H9 (cell line): ENCODE measurements at regions not wholly inside any gene's neighbourhood (a gene's known extent, or its start where the extent isn't known, plus 50 kb on each side); places are given as distances from the start of the nearest gene placed in this dataset.

Source experiments
- DNase-seq: peaks from one replicate; pipeline ENCODE4 v3.0.0-alpha.2; 2017
- H2AFZ ChIP-seq: one replicate; pipeline ENCODE4 v1.6.1; 2013; ENCODE audit warnings: mild to moderate bottlenecking, low read length, control low read depth, moderate library complexity
- H2AK5ac ChIP-seq: 2 replicates; pipeline ENCODE4 v1.6.1; 2013; ENCODE audit warnings: low read length, control low read depth, mixed read lengths; ENCODE audit not compliant: insufficient read length
- H2BK120ac ChIP-seq: one replicate; pipeline ENCODE4 v1.6.1; 2013; ENCODE audit warnings: low read depth, mild to moderate bottlenecking, low read length, control low read depth, inconsistent platforms; ENCODE audit not compliant: poor library complexity, severe bottlenecking
- H2BK12ac ChIP-seq: 2 replicates; pipeline ENCODE4 v1.6.1; 2013; ENCODE audit warnings: low read length, control low read depth, mixed read lengths, low read depth; ENCODE audit not compliant: insufficient read length
- H2BK15ac ChIP-seq: 2 replicates; pipeline ENCODE4 v1.6.1; 2013; ENCODE audit warnings: low read depth, low read length, control low read depth
- H2BK20ac ChIP-seq: one replicate; pipeline ENCODE4 v1.6.1; 2013; ENCODE audit warnings: low read depth, mild to moderate bottlenecking, low read length, control low read depth, inconsistent platforms; ENCODE audit not compliant: poor library complexity, severe bottlenecking
- H2BK5ac ChIP-seq: 2 replicates; pipeline ENCODE4 v1.6.1; 2013; ENCODE audit warnings: low read length, control low read depth, mixed read lengths; ENCODE audit not compliant: insufficient read length
- H3K14ac ChIP-seq: 2 replicates; pipeline ENCODE4 v1.6.1; 2013; ENCODE audit warnings: low read length, control low read depth; ENCODE audit not compliant: insufficient read depth
- H3K18ac ChIP-seq: 2 replicates; pipeline ENCODE4 v1.6.1; 2013; ENCODE audit warnings: low read depth, mild to moderate bottlenecking, mixed read lengths, low read length, control low read depth; ENCODE audit not compliant: insufficient read length
- H3K23ac ChIP-seq: 2 replicates; pipeline ENCODE4 v1.6.1; 2013; ENCODE audit warnings: low read length, control low read depth, mixed read lengths, low read depth; ENCODE audit not compliant: insufficient read length
- H3K23me2 ChIP-seq: 2 replicates; pipeline ENCODE4 v1.6.1; 2013; ENCODE audit warnings: low read depth, mild to moderate bottlenecking, mixed read lengths, low read length, control low read depth; ENCODE audit not compliant: insufficient read length, poor library complexity, severe bottlenecking
- H3K27ac ChIP-seq: 2 replicates; pipeline ENCODE4 v1.5.1; 2013; ENCODE audit warnings: low read length, control low read depth, mixed read lengths, low read depth; ENCODE audit not compliant: insufficient read length
- H3K27me3 ChIP-seq: 2 replicates; pipeline ENCODE4 v1.6.1; 2013; ENCODE audit warnings: low read length, control low read depth, inconsistent platforms; ENCODE audit not compliant: insufficient read depth
- H3K4ac ChIP-seq: 2 replicates; pipeline ENCODE4 v1.6.1; 2013; ENCODE audit warnings: low read depth, mild to moderate bottlenecking, control low read depth, inconsistent platforms, low read length, moderate library complexity
- H3K4me1 ChIP-seq: 2 replicates; pipeline ENCODE4 v1.6.1; 2013; ENCODE audit warnings: low read length, control low read depth, inconsistent platforms; ENCODE audit not compliant: insufficient read depth
- H3K4me2 ChIP-seq: 2 replicates; pipeline ENCODE4 v1.6.1; 2013; ENCODE audit warnings: low read length, control low read depth, mixed read lengths; ENCODE audit not compliant: insufficient read length, insufficient read depth
- H3K56ac ChIP-seq: 2 replicates; pipeline ENCODE4 v1.6.1; 2013; ENCODE audit warnings: low read depth, mild to moderate bottlenecking, mixed read lengths, low read length, control low read depth; ENCODE audit not compliant: insufficient read length
- H3K79me1 ChIP-seq: 2 replicates; pipeline ENCODE4 v1.6.1; 2013; ENCODE audit warnings: low read depth, mild to moderate bottlenecking, moderate library complexity, low read length, control low read depth, inconsistent platforms; ENCODE audit not compliant: insufficient read depth, poor library complexity, severe bottlenecking
- H3K79me2 ChIP-seq: 2 replicates; pipeline ENCODE4 v1.6.1; 2013; ENCODE audit warnings: low read length, control low read depth, inconsistent platforms; ENCODE audit not compliant: insufficient read depth
- H3K9ac ChIP-seq: 2 replicates; pipeline ENCODE4 v1.6.1; 2013; ENCODE audit warnings: low read length, control low read depth, mixed read lengths; ENCODE audit not compliant: insufficient read length; ENCODE audit errors: extremely low read depth
- H3K9me3 ChIP-seq: one replicate; pipeline ENCODE4 v1.6.1; 2013; ENCODE audit warnings: low read depth, low read length, inconsistent platforms; ENCODE audit not compliant: control insufficient read depth
- H3T11ph ChIP-seq: one replicate; pipeline ENCODE4 v1.6.1; 2013; ENCODE audit warnings: mild to moderate bottlenecking, low read length, control low read depth, inconsistent platforms
- H4K20me1 ChIP-seq: one replicate; pipeline ENCODE4 v1.6.1; 2013; ENCODE audit not compliant: control insufficient read depth, insufficient read length, insufficient read depth
- H4K5ac ChIP-seq: 2 replicates; pipeline ENCODE4 v1.6.1; 2013; ENCODE audit warnings: low read depth, mild to moderate bottlenecking, mixed read lengths, low read length, control low read depth; ENCODE audit not compliant: insufficient read length
- H4K8ac ChIP-seq: replicated peaks from 2 replicates; pipeline ENCODE4 v1.6.1; 2013; ENCODE audit warnings: low read length, control low read depth, mixed read lengths, low read depth; ENCODE audit not compliant: insufficient read length
- H4K91ac ChIP-seq: 2 replicates; pipeline ENCODE4 v1.6.1; 2013; ENCODE audit warnings: low read depth, mild to moderate bottlenecking, moderate library complexity, mixed read lengths, low read length, control low read depth; ENCODE audit not compliant: insufficient read length
- H3K27ac Mint-ChIP-seq, 3 experiments: 2 replicates in 2 of 3; 3 replicates in 1 of 3; pipeline ENCODE4 v1.8.0; 2020 to 2021; ENCODE audit warnings: mixed read lengths in 3 of 3, mild to moderate bottlenecking in 1 of 3, moderate library complexity in 1 of 3
- H3K27me3 Mint-ChIP-seq: 2 replicates; pipeline ENCODE4 v1.8.0; 2021; ENCODE audit warnings: low read depth, mild to moderate bottlenecking, moderate library complexity, mixed read lengths
- H3K36me3 Mint-ChIP-seq, 3 experiments: 2 replicates in 2 of 3; 3 replicates in 1 of 3; pipeline ENCODE4 v1.8.0; 2020 to 2021; ENCODE audit warnings: low read depth in 3 of 3, mixed read lengths in 3 of 3; ENCODE audit not compliant: insufficient read depth in 1 of 3
- H3K4me1 Mint-ChIP-seq, 2 experiments: 2 replicates each; pipeline ENCODE4 v1.8.0; 2020; ENCODE audit warnings: mixed read lengths in 2 of 2
- H3K4me3 Mint-ChIP-seq, 2 experiments: 2 replicates in 1 of 2; 3 replicates in 1 of 2; pipeline ENCODE4 v1.8.0; 2020 to 2021; ENCODE audit warnings: mild to moderate bottlenecking in 2 of 2, mixed read lengths in 2 of 2, moderate library complexity in 1 of 2
- H3K9me3 Mint-ChIP-seq, 2 experiments: 2 replicates in 1 of 2; 3 replicates in 1 of 2; pipeline ENCODE4 v1.8.0; 2020; ENCODE audit warnings: mild to moderate bottlenecking in 2 of 2, mixed read lengths in 2 of 2, moderate library complexity in 1 of 2
- CTCF ChIP-seq: fragments of 200-600 bp; sonication (generic); conservative IDR thresholded peaks from 3 replicates; pipeline ENCODE4 v1.8.0; 2021; ENCODE audit warnings: antibody characterized with exemption, mild to moderate bottlenecking

- H3K79me1 ChIP-seq = no peaks in the 10 kb centered on the region
- peaks cover 4% of the 10 kb centered on the region; the same call in 1 of the 2 replicates for H3K4me1 ChIP-seq
- no peak overlapping the region for H3T11ph ChIP-seq
- H3K23ac ChIP-seq = no peak overlapping the region
- no peak for TF ChIP-seq CTCF
- H3K4ac ChIP-seq = no peak overlapping the region
- H3K4me3 Mint-ChIP-seq = no peak overlapping the region
- no peak overlapping the region for H4K8ac ChIP-seq
- no peak overlapping the region for H2BK120ac ChIP-seq
- H3K56ac ChIP-seq = no peak overlapping the region
- H3K9me3 ChIP-seq = no peaks in the 10 kb centered on the region
- H2BK20ac ChIP-seq = no peak overlapping the region
- peaks cover 5% of the 10 kb centered on the region in 2 experiments; a peak in 3 of 4 replicates for H3K4me1 Mint-ChIP-seq
- no peak overlapping the region for H3K27ac Mint-ChIP-seq
- H2BK12ac ChIP-seq = no peak overlapping the region
- no peak overlapping the region for H3K9ac ChIP-seq
- DNase-seq = no peak
- no peak overlapping the region for H3K27ac ChIP-seq
- H2AFZ ChIP-seq = no peak overlapping the region
- no peak overlapping the region for H3K4me2 ChIP-seq
- no peaks in the 10 kb centered on the region for H3K9me3 Mint-ChIP-seq
- H4K20me1 ChIP-seq = no peaks in the 10 kb centered on the region
- H2BK5ac ChIP-seq = no peak overlapping the region
- H4K91ac ChIP-seq = no peak overlapping the region
- no peak overlapping the region for H3K14ac ChIP-seq
- no peaks in the 10 kb centered on the region; the same call in 1 of the 2 replicates for H3K79me2 ChIP-seq
- no peaks in the 10 kb centered on the region for H3K27me3 ChIP-seq
- no peak overlapping the region for H2BK15ac ChIP-seq
- no peak overlapping the region for H4K5ac ChIP-seq
- H3K36me3 Mint-ChIP-seq = no peaks in the 10 kb centered on the region
- no peaks in the 10 kb centered on the region for H3K27me3 Mint-ChIP-seq
- no peaks in the 10 kb centered on the region for H3K23me2 ChIP-seq
- no peak overlapping the region for H3K18ac ChIP-seq
- no peak overlapping the region for H2AK5ac ChIP-seq
Measured at GRCh38 chr5:145010834-145011233, 824.3 kb downstream of the PRELID2 start.
